ENCODE measurements at regions not wholly inside any gene's neighbourhood (a gene's known extent, or its start where the extent isn't known, plus 50 kb on each side); places are given as distances from the start of the nearest gene placed in this dataset.
"Not testable (repeated sequence)": the region's sequence is repeated elsewhere in the genome, so short reads cannot be mapped to it uniquely, and the experiment has no call there.

- H3K36me3 ChIP-seq (replicated peaks in 1 of 2; ENCODE audit: control insufficient read depth in 1 of 2, insufficient read depth in 2 of 2, low read length in 2 of 2): no peaks in the 10 kb centered on the region
- no peak for DNase-seq
- no peaks in the 10 kb centered on the region for H3K79me2 ChIP-seq (ENCODE audit: insufficient read depth, low read length)
- no CpG with 5 or more reads among the region's 3 CpGs for WGBS (ENCODE audit: insufficient coverage)
- no peak overlapping the region for H3K27ac Mint-ChIP-seq
- H3K27me3 Mint-ChIP-seq (ENCODE audit: low read depth in 3 of 3): peaks cover 0 to 2% (median 0%) of the 10 kb centered on the region in 3 donors
- H3K4me1 ChIP-seq (ENCODE audit: control insufficient read depth in 1 of 2, insufficient read depth in 2 of 2, low read length in 2 of 2): no peaks in the 10 kb centered on the region
- H3K36me3 Mint-ChIP-seq: no peaks in the 10 kb centered on the region
- H3K4me3 ChIP-seq (replicated peaks in 1 of 3; ENCODE audit: low read depth in 2 of 3, low read length in 3 of 3): no peak overlapping the region
- H3K27ac ChIP-seq (ENCODE audit: low read depth in 1 of 2, low read length in 2 of 2): no peak overlapping the region
- H3K4me3 Mint-ChIP-seq: no peak overlapping the region
- H2AFZ ChIP-seq (ENCODE audit: insufficient read depth, low read depth, low read length, poor library complexity, severe bottlenecking): no peak overlapping the region
- no peaks in the 10 kb centered on the region for H4K20me1 ChIP-seq (ENCODE audit: insufficient read depth, low read length)
- no peak for TF ChIP-seq CTCF (IDR thresholded peaks at IDR 0.05)
- H3K4me2 ChIP-seq (replicated peaks; ENCODE audit: extremely low read depth, low read length, poor library complexity, severe bottlenecking): no peak overlapping the region
- intact Hi-C loops (cut with micrococcal nuclease): no loop called here
- no peaks in the 10 kb centered on the region for H3K27me3 ChIP-seq (ENCODE audit: control insufficient read depth in 2 of 2, insufficient read depth in 2 of 2, low read length in 2 of 2)
- H3K4me1 Mint-ChIP-seq: no peaks in the 10 kb centered on the region
- no peak overlapping the region for H3K9ac ChIP-seq (ENCODE audit: insufficient read depth, low read length, poor library complexity, severe bottlenecking)
- peaks cover 0 to 3% (median 0%) of the 10 kb centered on the region in 7 donors for H3K9me3 Mint-ChIP-seq
- H3K9me3 ChIP-seq (replicated peaks in 1 of 2; ENCODE audit: control insufficient read depth in 1 of 2, insufficient read depth in 1 of 2, low read length in 2 of 2): no peaks in the 10 kb centered on the region
Measured at GRCh38 chr4:30122711-30123110, 597.5 kb upstream of the PCDH7 start.

- H3K27ac ChIP-seq (ENCODE audit: low read depth in 1 of 2, low read length in 2 of 2); H3K9me3 Mint-ChIP-seq; H3K9ac ChIP-seq (ENCODE audit: insufficient read depth, low read length, poor library complexity, severe bottlenecking); intact Hi-C loops (cut with micrococcal nuclease); H3K9me3 ChIP-seq (replicated peaks in 1 of 2; ENCODE audit: control insufficient read depth in 1 of 2, insufficient read depth in 1 of 2, low read length in 2 of 2); H3K79me2 ChIP-seq (ENCODE audit: insufficient read depth, low read length); H2AFZ ChIP-seq (ENCODE audit: insufficient read depth, low read depth, low read length, poor library complexity, severe bottlenecking); H3K27me3 Mint-ChIP-seq (ENCODE audit: low read depth in 3 of 3); H4K20me1 ChIP-seq (ENCODE audit: insufficient read depth, low read length); H3K4me1 Mint-ChIP-seq; H3K27ac Mint-ChIP-seq; H3K27me3 ChIP-seq (ENCODE audit: control insufficient read depth in 2 of 2, insufficient read depth in 2 of 2, low read length in 2 of 2); H3K4me2 ChIP-seq (replicated peaks; ENCODE audit: extremely low read depth, low read length, poor library complexity, severe bottlenecking); DNase-seq; H3K36me3 ChIP-seq (replicated peaks in 1 of 2; ENCODE audit: control insufficient read depth in 1 of 2, insufficient read depth in 2 of 2, low read length in 2 of 2); H3K4me3 ChIP-seq (replicated peaks in 1 of 3; ENCODE audit: low read depth in 2 of 3, low read length in 3 of 3); H3K4me1 ChIP-seq (ENCODE audit: control insufficient read depth in 1 of 2, insufficient read depth in 2 of 2, low read length in 2 of 2); H3K36me3 Mint-ChIP-seq; H3K4me3 Mint-ChIP-seq: not testable (repeated sequence)
- no CpG with 5 or more reads among the region's 2 CpGs for WGBS (ENCODE audit: insufficient coverage)
Measured at GRCh38 chr4:30124621-30125020, 595.5 kb upstream of the PCDH7 start.

Measured in CD14-positive monocyte (primary cell).